IMR-90 (cell line): ENCODE measurements at regions not wholly inside any gene's neighbourhood (a gene's known extent, or its start where the extent isn't known, plus 50 kb on each side); places are given as distances from the start of the nearest gene placed in this dataset.

ENCODE experiments used
- ATAC-seq: fragments of 200-7000 bp; cut with Tn5 transposase; 2 replicates; pipeline ENCODE4 v1.9.1; 2020; ENCODE audit warnings: low read depth, mild to moderate bottlenecking, moderate library complexity
- BruUV-seq: library from RNA; stranded (reverse); fragments of 400-500 nt; replicated peaks from 2 replicates; lab custom pipeline; 2021; lab: Mats Ljungman, UMichigan
- CTCF ChIA-PET: fragments of 300-600 bp; formaldehyde crosslinking; extraction: SDS; loops from one replicate; lab custom pipeline; 2021; ENCODE audit warnings: antibody characterized with exemption; lab: Yijun Ruan, JAX
- POLR2A ChIA-PET: fragments of 300-600 bp; sonication (Branson Sonifier 250); formaldehyde crosslinking; loops from one replicate; lab custom pipeline; 2022; ENCODE audit warnings: antibody characterized with exemption; ENCODE audit not compliant: unreplicated experiment; lab: Charles Lee
- DNase-seq: peaks from one replicate; pipeline ENCODE4 v3.0.0; 2013
- H2AFZ ChIP-seq: replicated peaks from 2 replicates; pipeline ENCODE3; 2013; ENCODE audit warnings: low read length, mild to moderate bottlenecking; ENCODE audit not compliant: poor library complexity
- H2AK5ac ChIP-seq: 2 replicates; pipeline ENCODE4 v1.6.1; 2013; ENCODE audit warnings: low read depth, low read length, inconsistent platforms
- H2AK9ac ChIP-seq: replicated peaks from 2 replicates; pipeline ENCODE3; 2013; ENCODE audit warnings: mild to moderate bottlenecking, low read depth, low read length, moderate library complexity; ENCODE audit not compliant: poor library complexity
- H2BK120ac ChIP-seq: 2 replicates; pipeline ENCODE4 v1.6.1; 2013; ENCODE audit warnings: low read depth, low read length, inconsistent platforms
- H2BK15ac ChIP-seq: 3 replicates; pipeline ENCODE4 v1.6.1; 2013; ENCODE audit warnings: low read depth, low read length, inconsistent platforms
- H2BK20ac ChIP-seq: 2 replicates; pipeline ENCODE4 v1.6.1; 2013; ENCODE audit warnings: low read depth, mild to moderate bottlenecking, inconsistent platforms, low read length, moderate library complexity
- H2BK5ac ChIP-seq: 2 replicates; pipeline ENCODE4 v1.6.1; 2013; ENCODE audit warnings: mild to moderate bottlenecking, low read depth, low read length, inconsistent platforms; ENCODE audit not compliant: poor library complexity, severe bottlenecking
- H3K14ac ChIP-seq: replicated peaks from 2 replicates; pipeline ENCODE4 v1.6.1; 2013; ENCODE audit warnings: low read depth, low read length, inconsistent platforms
- H3K18ac ChIP-seq: 2 replicates; pipeline ENCODE4 v1.6.1; 2013; ENCODE audit warnings: low read depth, low read length, control low read depth
- H3K23ac ChIP-seq: 2 replicates; pipeline ENCODE4 v1.6.1; 2013; ENCODE audit warnings: low read depth, low read length, inconsistent platforms
- H3K27ac ChIP-seq: 2 replicates; pipeline ENCODE4 v1.5.1; 2013; ENCODE audit warnings: mild to moderate bottlenecking, control low read depth, low read length; ENCODE audit not compliant: insufficient read depth
- H3K27me3 ChIP-seq: 2 replicates; pipeline ENCODE4 v1.6.1; 2013; ENCODE audit warnings: low read length; ENCODE audit not compliant: control insufficient read depth, insufficient read depth
- H3K36me3 ChIP-seq: 2 replicates; pipeline ENCODE4 v1.6.1; 2013; ENCODE audit warnings: low read length, mixed read lengths; ENCODE audit not compliant: control insufficient read depth, insufficient read depth
- H3K4ac ChIP-seq: 2 replicates; pipeline ENCODE4 v1.6.1; 2013; ENCODE audit warnings: low read depth, low read length, inconsistent platforms
- H3K4me1 ChIP-seq: 2 replicates; pipeline ENCODE4 v1.6.1; 2013; ENCODE audit warnings: low read length, mixed read lengths; ENCODE audit not compliant: control insufficient read depth, insufficient read depth
- H3K4me2 ChIP-seq: 2 replicates; pipeline ENCODE4 v1.6.1; 2013; ENCODE audit warnings: low read depth, mild to moderate bottlenecking, control low read depth, low read length, moderate library complexity
- H3K4me3 ChIP-seq: 2 replicates; pipeline ENCODE4 v1.5.1; 2013; ENCODE audit warnings: low read depth, mild to moderate bottlenecking, control low read depth, low read length, moderate library complexity; ENCODE audit not compliant: insufficient read depth
- H3K56ac ChIP-seq: 2 replicates; pipeline ENCODE4 v1.6.1; 2013; ENCODE audit warnings: low read length, inconsistent platforms; ENCODE audit not compliant: insufficient read depth; ENCODE audit errors: extremely low read depth
- H3K79me1 ChIP-seq, 2 experiments: 2 replicates each; pipeline ENCODE4 v1.6.1; 2013; ENCODE audit warnings: low read length in 2 of 2, inconsistent platforms in 1 of 2, low read depth in 1 of 2
- H3K9ac ChIP-seq: 2 replicates; pipeline ENCODE4 v1.6.1; 2013; ENCODE audit warnings: low read depth, low read length, control low read depth
- H3K9me1 ChIP-seq: 2 replicates; pipeline ENCODE4 v1.6.1; 2013; ENCODE audit warnings: low read length, inconsistent platforms; ENCODE audit not compliant: insufficient read depth
- H3K9me3 ChIP-seq: 2 replicates; pipeline ENCODE4 v1.6.1; 2013; ENCODE audit warnings: low read length; ENCODE audit not compliant: control insufficient read depth, insufficient read depth
- H4K20me1 ChIP-seq: 2 replicates; pipeline ENCODE4 v1.6.1; 2013; ENCODE audit warnings: low read length, inconsistent platforms; ENCODE audit not compliant: insufficient read depth
- H4K5ac ChIP-seq: 2 replicates; pipeline ENCODE4 v1.6.1; 2013; ENCODE audit warnings: mild to moderate bottlenecking, low read depth, low read length, control low read depth
- H4K8ac ChIP-seq, 2 experiments: 2 replicates each; pipeline ENCODE4 v1.6.1; 2013; ENCODE audit warnings: low read depth in 2 of 2, low read length in 2 of 2, control low read depth in 1 of 2, inconsistent platforms in 1 of 2
- H4K91ac ChIP-seq: 2 replicates; pipeline ENCODE4 v1.6.1; 2013; ENCODE audit warnings: low read depth, low read length, inconsistent platforms; ENCODE audit not compliant: insufficient read depth
- CEBPB ChIP-seq: IDR thresholded peaks from 2 replicates; pipeline ENCODE4 v1.6.1; 2012; ENCODE audit warnings: low read depth, low read length, improper control_type of control experiment
- CHD1 ChIP-seq: IDR thresholded peaks from 2 replicates; pipeline ENCODE4 v1.6.1; 2012; ENCODE audit warnings: low read depth, low read length, improper control_type of control experiment
- FOS ChIP-seq: fragments of 150-350 bp; IDR thresholded peaks from 2 replicates; pipeline ENCODE4 v1.6.1; 2016; ENCODE audit warnings: low read depth, low read length
- MAFK ChIP-seq: IDR thresholded peaks from 2 replicates; pipeline ENCODE4 v1.6.1; 2012; ENCODE audit warnings: low read depth, low read length, improper control_type of control experiment
- MAZ ChIP-seq: IDR thresholded peaks from 2 replicates; pipeline ENCODE4 v1.6.1; 2012; ENCODE audit warnings: low read depth, mild to moderate bottlenecking, low read length, improper control_type of control experiment, moderate library complexity, borderline replicate concordance
- POLR2A ChIP-seq: IDR thresholded peaks from 2 replicates; pipeline ENCODE4 v1.6.1; 2012; ENCODE audit warnings: mild to moderate bottlenecking, low read depth, low read length
- RAD21 ChIP-seq: IDR thresholded peaks from 2 replicates; pipeline ENCODE4 v1.6.1; 2012; ENCODE audit warnings: low read length, improper control_type of control experiment
- SMC3 ChIP-seq: fragments of 150-350 bp; IDR thresholded peaks from 2 replicates; pipeline ENCODE4 v1.6.1; 2016; ENCODE audit warnings: low read depth, mild to moderate bottlenecking, antibody characterized with exemption, low read length, moderate library complexity
- WGBS, 2 experiments: methylation state at CpG; one replicate each; pipeline versions ENCODE4 v1.1.5 to v1.1.7; 2013; ENCODE audit warnings: missing lambda C conversion rate in 2 of 2; ENCODE audit not compliant: insufficient read length in 1 of 2; ENCODE audit errors: extremely low coverage in 2 of 2; 5-methylcytosine and 5-hydroxymethylcytosine counted together
- dilution Hi-C: fragments of 300-500 bp; cut with HindIII; formaldehyde crosslinking; loops from one replicate; pipeline ENCODE4 v1.14.3; 2018; ENCODE audit warnings: low sequenced_read_pairs; ENCODE audit not compliant: unreplicated experiment
- in situ Hi-C: fragments of 300-500 bp; cut with MboI; formaldehyde crosslinking; loops from 3 replicates; pipeline ENCODE4 v1.14.3; 2019; ENCODE audit warnings: low sequenced_read_pairs, inconsistent platforms, mixed read lengths
- intact Hi-C: fragments of 100-400 bp; cut with micrococcal nuclease; formaldehyde crosslinking; loops from 2 replicates; pipeline ENCODE4 v1.10.0; 2022

DNA sequence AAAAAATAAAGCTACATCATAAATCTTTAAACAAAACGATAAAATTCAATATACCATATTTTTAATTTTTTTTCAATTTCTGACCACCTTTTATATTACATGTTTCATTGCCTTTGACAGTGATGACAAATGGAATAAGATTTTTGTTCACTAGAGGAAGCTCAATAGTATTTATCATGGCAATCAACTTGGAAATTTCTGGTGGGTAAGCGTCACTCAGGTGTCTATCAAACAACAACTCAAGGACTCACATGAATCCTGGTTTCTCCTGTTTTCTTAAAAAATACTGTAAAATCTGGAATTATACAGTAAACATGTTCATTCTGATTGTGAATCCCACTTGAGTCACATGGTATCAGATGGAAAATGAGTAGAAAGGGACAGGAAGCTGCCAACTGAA lies 782.2 kb downstream of the OTOL1 start:
- ChIA-PET CTCF (no interaction called here), POLR2A (no interaction called here)
- no peaks in the 10 kb centered on the region for H3K9me3 ChIP-seq
- H3K9me1 ChIP-seq: no peaks in the 10 kb centered on the region
- H3K79me1 ChIP-seq: no peaks in the 10 kb centered on the region
- no peak for TF ChIP-seq POLR2A
- no peak for TF ChIP-seq MAZ
- no peak for TF ChIP-seq FOS
- TF ChIP-seq RAD21: no peak
- no peak for TF ChIP-seq CHD1
- TF ChIP-seq MAFK: no peak
- TF ChIP-seq CEBPB: no peak
- no peak for TF ChIP-seq SMC3
- no peak overlapping the region for H2AK5ac ChIP-seq
- H4K91ac ChIP-seq: no peak overlapping the region
- no peak overlapping the region for H3K4me3 ChIP-seq
- H2BK20ac ChIP-seq: no peak overlapping the region
- H3K4ac ChIP-seq: no peak overlapping the region
- H3K14ac ChIP-seq: no peak overlapping the region
- BruUV-seq: no TSS peak
- H3K4me1 ChIP-seq: no peaks in the 10 kb centered on the region
- H2AFZ ChIP-seq: no peak overlapping the region
- H2BK15ac ChIP-seq: no peak overlapping the region
- H3K4me2 ChIP-seq: no peak overlapping the region
- in situ Hi-C loops: no loop called here
- no peak overlapping the region for H3K9ac ChIP-seq
- no peaks in the 10 kb centered on the region for H3K27me3 ChIP-seq
- no peak overlapping the region for H2BK5ac ChIP-seq
- no peak overlapping the region for H2AK9ac ChIP-seq
- no peak overlapping the region for H4K8ac ChIP-seq
- dilution Hi-C loops: no loop called here
- H4K20me1 ChIP-seq: no peaks in the 10 kb centered on the region
- no peak overlapping the region for H3K56ac ChIP-seq
- no peak overlapping the region for H3K27ac ChIP-seq
- H3K36me3 ChIP-seq: no peaks in the 10 kb centered on the region
- H2BK120ac ChIP-seq: no peak overlapping the region
- intact Hi-C loops: no loop called here
- no peak overlapping the region for H3K18ac ChIP-seq
- 100% methylated on average over 1 of the region's 2 CpGs; no CpG with 5 or more reads in 1 of the 2 experiments for WGBS, 2 experiments
- H3K23ac ChIP-seq: no peak overlapping the region
- ATAC-seq: no peak
- no peak for DNase-seq
- no peak overlapping the region for H4K5ac ChIP-seq
